ENCODE measurements at regions not wholly inside any gene's neighbourhood (a gene's known extent, or its start where the extent isn't known, plus 50 kb on each side); places are given as distances from the start of the nearest gene placed in this dataset.

GRCh38 chr11:42410251-42410955 lies 901.4 kb upstream of the API5 start:
- TF ChIP-seq CTCF (IDR thresholded peaks at IDR 0.05) (no peak), POLR2A (IDR thresholded peaks at IDR 0.05) (no peak)
